ENCODE measurements at regions not wholly inside any gene's neighbourhood (a gene's known extent, or its start where the extent isn't known, plus 50 kb on each side); places are given as distances from the start of the nearest gene placed in this dataset.
A peak's percentile ranks its signal among the peaks of the same experiment; 100 is the strongest.

DNA sequence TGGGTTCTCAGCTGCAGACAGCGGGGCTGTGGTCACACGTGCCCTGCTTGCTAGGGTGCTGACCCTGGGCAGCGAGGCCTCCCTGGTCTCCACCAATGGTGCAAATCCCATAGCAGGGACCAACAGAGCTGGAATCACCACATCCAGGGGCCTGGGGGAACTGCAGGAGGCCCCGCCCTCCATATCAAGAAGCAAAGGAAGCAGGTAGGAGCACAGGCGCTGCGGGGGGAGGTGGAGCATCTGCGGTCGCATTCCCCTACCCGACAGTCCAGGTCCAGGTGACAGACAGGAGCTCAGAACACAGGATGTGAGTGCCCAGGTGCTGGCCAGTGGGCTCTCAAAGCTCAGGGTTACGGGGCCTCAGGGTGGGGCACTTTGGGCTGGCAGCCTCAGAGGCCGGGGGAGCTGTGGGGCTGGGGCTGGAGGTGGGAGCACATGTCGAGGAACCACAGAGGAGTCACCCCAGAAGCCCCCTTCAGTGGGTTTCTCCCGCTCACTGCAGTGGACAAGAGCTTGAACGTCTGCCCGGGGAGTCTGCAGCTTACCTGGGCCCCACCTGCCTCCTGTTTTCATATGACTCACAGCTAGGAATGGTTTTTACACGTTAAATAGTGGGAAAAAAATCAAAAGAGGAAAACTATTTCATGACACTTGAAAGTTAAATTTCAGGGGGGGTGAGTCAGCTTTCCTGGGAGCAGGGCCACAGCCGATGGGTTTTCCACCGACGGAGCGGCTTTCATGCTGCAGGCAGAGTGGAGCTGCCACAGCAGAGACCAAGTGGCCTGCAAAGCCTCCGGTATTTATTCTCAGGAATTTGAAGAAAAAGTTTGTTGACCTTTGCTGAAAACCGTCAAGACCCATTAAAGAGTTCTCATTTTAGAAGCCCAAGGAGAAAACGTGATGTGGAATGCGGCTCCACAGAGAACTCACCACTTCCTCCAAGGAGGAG lies 148.7 kb upstream of the PPP2R2D start:
- Mint-ChIP-seq H3K36me3 (ENCODE audit: low read depth) (no peaks in the 10 kb centered on the region), H3K9me3 (no peaks in the 10 kb centered on the region), H3K4me3 (peak overlapping the region; percentile 58), H3K27me3 (ENCODE audit: low read depth) (peaks cover 15% of the 10 kb centered on the region), H3K27ac (ENCODE audit: unreplicated experiment) (peak overlapping the region; percentile 13), H3K4me1 (peaks cover 72% of the 10 kb centered on the region)
- TF ChIP-seq, protein P1, sequence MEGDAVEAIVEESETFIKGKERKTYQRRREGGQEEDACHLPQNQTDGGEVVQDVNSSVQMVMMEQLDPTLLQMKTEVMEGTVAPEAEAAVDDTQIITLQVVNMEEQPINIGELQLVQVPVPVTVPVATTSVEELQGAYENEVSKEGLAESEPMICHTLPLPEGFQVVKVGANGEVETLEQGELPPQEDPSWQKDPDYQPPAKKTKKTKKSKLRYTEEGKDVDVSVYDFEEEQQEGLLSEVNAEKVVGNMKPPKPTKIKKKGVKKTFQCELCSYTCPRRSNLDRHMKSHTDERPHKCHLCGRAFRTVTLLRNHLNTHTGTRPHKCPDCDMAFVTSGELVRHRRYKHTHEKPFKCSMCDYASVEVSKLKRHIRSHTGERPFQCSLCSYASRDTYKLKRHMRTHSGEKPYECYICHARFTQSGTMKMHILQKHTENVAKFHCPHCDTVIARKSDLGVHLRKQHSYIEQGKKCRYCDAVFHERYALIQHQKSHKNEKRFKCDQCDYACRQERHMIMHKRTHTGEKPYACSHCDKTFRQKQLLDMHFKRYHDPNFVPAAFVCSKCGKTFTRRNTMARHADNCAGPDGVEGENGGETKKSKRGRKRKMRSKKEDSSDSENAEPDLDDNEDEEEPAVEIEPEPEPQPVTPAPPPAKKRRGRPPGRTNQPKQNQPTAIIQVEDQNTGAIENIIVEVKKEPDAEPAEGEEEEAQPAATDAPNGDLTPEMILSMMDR (conservative IDR thresholded peaks at IDR 0.05): no peak
- DNase-seq (ENCODE audit: low read depth, low spot score): no peak

DNA sequence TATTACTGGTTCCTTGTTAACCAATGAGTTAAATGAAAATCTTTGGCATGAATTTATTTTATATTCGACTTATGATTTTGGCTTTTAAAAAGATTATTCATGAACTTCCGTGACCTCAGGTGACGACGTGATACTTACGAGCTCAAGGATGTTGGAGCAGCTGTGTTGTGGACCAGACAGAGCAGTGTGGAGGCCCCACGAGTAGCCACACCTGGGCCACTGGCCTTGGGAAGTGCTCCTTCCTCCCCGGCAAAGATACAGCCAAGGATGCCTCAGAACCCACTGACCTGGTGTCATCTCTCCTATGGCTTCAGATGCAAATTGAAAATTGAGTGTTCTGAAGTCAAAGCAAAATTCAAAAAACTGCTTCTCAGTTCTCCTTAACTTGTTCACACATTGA lies 147.5 kb upstream of the PPP2R2D start:
- Mint-ChIP-seq H3K27me3 (ENCODE audit: low read depth) (peaks cover 15% of the 10 kb centered on the region), H3K4me3 (peak overlapping the region; percentile 15), H3K9me3 (no peaks in the 10 kb centered on the region), H3K27ac (ENCODE audit: unreplicated experiment) (no peak overlapping the region), H3K4me1 (peaks cover 81% of the 10 kb centered on the region), H3K36me3 (ENCODE audit: low read depth) (no peaks in the 10 kb centered on the region)
- TF ChIP-seq, protein P1 (conservative IDR thresholded peaks at IDR 0.05): no peak
- DNase-seq (ENCODE audit: low read depth, low spot score): no peak

DNA sequence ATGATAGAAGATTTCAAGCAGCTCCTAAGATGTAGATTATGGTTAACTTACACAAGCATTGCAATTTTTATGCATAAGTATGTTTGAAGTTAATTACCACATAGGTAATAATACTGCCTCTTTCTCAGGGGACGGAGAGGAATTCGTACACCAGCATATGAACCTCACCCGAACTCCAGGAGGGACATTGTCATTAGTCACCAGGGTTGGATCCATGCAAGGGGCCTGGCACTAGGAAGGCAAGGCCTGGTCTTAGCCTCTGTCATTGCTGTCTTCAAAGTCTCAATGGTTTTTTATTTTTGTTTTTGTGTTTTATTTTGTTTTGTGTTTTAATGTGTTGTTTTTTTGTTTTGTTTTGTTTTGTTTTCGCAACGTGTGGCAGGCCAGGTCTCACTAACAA lies 145.6 kb upstream of the PPP2R2D start:
- TF ChIP-seq, protein P1 (conservative IDR thresholded peaks at IDR 0.05): no peak
- Mint-ChIP-seq H3K27ac (ENCODE audit: unreplicated experiment) (no peak overlapping the region), H3K36me3 (ENCODE audit: low read depth) (no peaks in the 10 kb centered on the region), H3K4me3 (no peak overlapping the region), H3K4me1 (peaks cover 76% of the 10 kb centered on the region), H3K27me3 (ENCODE audit: low read depth) (peaks cover 5% of the 10 kb centered on the region), H3K9me3 (no peaks in the 10 kb centered on the region)
- no peak for DNase-seq (ENCODE audit: low read depth, low spot score)

DNA sequence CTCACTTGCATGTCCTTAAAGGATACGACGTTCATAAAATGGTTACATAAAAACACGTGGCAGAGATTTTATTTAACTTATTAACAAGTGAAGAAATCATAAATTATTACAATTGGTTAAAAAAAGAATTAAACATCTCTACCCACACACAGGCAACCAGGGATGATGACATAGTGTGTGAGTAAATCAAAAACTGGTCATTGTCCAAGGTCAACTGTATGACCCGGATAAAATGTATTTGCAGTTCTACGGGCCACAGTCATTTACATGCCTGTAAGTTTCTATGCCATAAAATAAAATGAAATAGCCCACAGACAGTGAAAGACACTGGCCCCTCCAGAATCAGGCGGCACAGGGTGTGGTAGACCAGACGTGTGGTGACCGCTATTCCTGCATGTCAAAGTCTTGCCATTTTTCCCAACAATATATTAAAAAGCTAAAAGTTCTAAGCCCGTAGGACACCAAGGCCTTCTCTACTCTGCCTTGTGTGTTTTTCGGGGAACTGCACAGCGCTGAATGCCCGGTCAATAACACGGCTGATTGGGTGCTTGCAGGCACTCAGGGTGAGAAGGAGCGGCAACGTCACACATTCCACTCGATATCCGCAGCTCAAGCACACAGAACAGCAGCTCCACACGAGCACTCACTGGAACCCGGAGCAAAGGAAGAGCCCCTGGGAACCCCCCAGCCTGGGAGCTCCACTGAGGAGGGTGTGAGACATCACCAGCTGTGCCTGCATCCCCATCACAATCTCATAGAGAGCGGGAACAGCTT lies 143.3 kb upstream of the PPP2R2D start:
- H3K27ac Mint-ChIP-seq (ENCODE audit: unreplicated experiment): no peak overlapping the region
- H3K4me3 Mint-ChIP-seq: no peak overlapping the region
- H3K9me3 Mint-ChIP-seq: no peaks in the 10 kb centered on the region

More for the DNA sequence above, 143.3 kb upstream of the PPP2R2D start:
- H3K4me1 Mint-ChIP-seq: peaks cover 72% of the 10 kb centered on the region
- DNase-seq (ENCODE audit: low read depth, low spot score): no peak
- H3K27me3 Mint-ChIP-seq (ENCODE audit: low read depth): peaks cover 5% of the 10 kb centered on the region
- H3K36me3 Mint-ChIP-seq (ENCODE audit: low read depth): no peaks in the 10 kb centered on the region
- TF ChIP-seq, protein P1 (conservative IDR thresholded peaks at IDR 0.05): no peak

All from neural crest cell (in vitro differentiated cells).